Activated naive CD4-positive, alpha-beta T cell treated with anti-CD3 and anti-CD28 coated beads, Interleukin-2, amount 50 U/mL, for 72 hours (primary cell): ENCODE measurements at regions not wholly inside any gene's neighbourhood (a gene's known extent, or its start where the extent isn't known, plus 50 kb on each side); places are given as distances from the start of the nearest gene placed in this dataset.

Experiments
- ATAC-seq, 2 donors: fragments of 150-1000 bp; cut with Tn5 transposase; 2 replicates each; pipeline ENCODE4 v1.10.0; 2021; ENCODE audit warnings: mild to moderate bottlenecking in 2 of 2, moderate library complexity in 2 of 2
- DNase-seq, 2 donors: peaks; one replicate each; pipeline ENCODE4 v3.0.0; 2021 to 2022; ENCODE audit warnings: low spot score in 2 of 2
- H3K27ac Mint-ChIP-seq, 2 donors: one replicate each; pipeline ENCODE4 v1.8.0; 2022; ENCODE audit warnings: mild to moderate bottlenecking in 2 of 2, mixed read lengths in 2 of 2
- H3K36me3 Mint-ChIP-seq, 2 donors: one replicate each; pipeline ENCODE4 v1.8.0; 2022; ENCODE audit warnings: mixed read lengths in 2 of 2
- H3K9me3 Mint-ChIP-seq, 2 donors: one replicate each; pipeline ENCODE4 v1.8.0; 2022; ENCODE audit warnings: mixed read lengths in 2 of 2

DNA sequence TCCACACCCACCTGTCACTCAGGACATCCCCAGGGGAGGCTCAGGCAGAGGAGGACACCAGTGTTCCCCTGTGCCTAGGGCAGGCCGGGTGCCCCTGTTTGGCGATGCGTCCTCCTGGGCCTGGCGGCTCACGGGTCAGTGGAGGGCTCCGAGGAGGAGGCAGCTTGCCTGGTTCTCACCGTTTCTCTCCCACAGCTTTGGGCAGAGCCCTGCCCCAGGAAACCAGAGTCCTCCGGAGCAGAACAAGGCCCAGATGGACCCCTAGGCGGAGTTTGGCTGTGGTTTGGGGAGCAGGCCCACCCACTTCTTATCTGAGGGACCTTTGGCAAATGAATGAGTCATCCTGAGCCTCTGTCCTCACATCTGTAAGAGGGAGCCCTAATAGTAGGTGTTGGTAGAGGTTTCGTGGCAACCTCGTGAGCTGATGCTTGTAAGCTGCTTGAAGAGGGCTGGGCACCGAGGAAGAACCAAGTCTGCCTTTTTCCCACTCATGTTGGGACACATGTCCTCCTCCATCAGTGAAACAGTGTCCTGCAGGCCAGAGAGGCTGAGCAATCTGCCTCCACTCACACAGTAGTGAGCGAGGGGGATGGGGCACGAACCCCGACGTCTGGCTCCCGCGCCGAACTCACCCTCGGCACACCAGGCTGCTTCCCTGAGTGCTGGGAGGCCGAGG lies 247.0 kb upstream of the CIBAR2 start:
- Mint-ChIP-seq H3K9me3 (no peaks in the 10 kb centered on the region), H3K36me3 (no peaks in the 10 kb centered on the region), H3K27ac (no peak overlapping the region)
- no peak for DNase-seq
- ATAC-seq = no peak

DNA sequence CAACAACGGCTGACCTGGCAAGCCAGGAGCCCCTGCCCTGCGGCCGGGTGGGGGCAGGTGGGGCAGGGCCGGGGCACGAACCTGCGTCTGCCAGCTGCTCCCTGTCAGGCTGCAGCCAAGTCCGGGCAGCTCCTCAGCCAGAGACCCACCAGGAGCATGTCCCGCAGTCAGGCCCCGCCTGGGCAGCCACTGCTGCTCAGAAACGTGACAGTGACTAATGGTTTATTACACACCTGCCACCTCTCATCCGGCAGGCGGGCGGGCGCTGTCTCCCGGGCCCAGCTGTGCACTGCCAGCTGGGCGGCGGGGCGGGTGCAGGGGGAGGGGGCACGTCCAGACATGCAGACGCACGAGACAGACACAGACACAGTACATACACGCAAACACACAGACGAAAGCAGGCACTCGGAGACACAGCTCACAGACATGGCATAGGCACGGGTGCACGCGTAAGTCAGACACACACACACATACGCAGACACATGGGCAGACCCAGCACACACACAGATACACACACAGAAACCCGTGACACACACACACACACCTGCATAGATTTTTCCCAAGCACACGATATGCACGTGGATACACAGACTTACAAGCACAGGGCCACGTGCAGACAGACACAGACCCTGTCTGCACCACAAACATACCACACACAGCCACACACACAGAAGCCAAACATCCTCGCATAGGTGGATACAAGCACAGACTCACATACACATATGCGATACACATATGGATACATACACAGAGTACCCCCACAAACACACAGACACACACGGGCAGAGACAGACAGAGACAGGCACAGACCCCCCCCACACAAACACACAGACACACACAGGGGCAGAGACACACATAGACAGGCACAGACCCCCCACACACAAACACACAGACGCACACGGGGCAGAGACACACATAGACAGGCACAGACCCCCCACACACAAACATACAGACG lies 248.3 kb upstream of the CIBAR2 start:
- no peaks in the 10 kb centered on the region for H3K36me3 Mint-ChIP-seq
- no peaks in the 10 kb centered on the region for H3K9me3 Mint-ChIP-seq
- no peak for DNase-seq
- ATAC-seq = peak; percentile 26 to 72
- H3K27ac Mint-ChIP-seq = no peak overlapping the region

DNA sequence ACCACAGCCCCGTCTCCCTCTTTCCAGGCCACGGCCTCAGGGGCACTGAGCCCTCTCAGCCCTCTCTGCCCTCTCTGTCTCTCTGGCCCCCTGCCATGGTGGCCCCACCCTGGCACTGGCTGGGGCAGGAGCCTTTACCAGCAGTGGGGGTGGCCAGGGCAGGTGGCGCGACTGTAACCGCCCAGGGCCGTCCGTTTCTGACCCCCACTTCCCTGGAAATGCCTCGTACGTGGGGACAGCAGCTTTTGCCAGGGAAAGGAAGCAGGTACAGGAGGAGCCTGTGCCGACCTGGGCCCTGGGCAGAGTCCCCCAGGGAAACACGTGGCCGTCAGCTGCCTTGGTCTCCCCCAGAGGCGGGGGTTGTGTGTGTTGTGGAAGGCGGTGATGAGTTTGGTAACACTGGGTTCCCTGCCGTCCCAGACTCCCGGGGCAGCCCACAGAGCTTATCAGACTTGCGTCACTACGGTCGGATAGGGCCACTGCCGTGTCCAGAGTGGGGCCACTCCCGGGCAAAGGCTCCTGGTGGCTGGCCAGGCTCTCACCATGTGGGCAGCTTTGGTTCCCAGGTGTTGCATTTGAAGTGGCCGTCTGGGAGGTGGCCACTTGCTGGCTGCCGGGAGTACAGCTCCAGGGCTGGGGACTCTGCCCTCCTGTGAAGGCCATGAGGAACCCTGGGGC lies 249.3 kb upstream of the CIBAR2 start:
- DNase-seq (no peak), ATAC-seq (no peak)
- H3K36me3 Mint-ChIP-seq = no peaks in the 10 kb centered on the region
- no peak overlapping the region for H3K27ac Mint-ChIP-seq
- no peaks in the 10 kb centered on the region for H3K9me3 Mint-ChIP-seq

DNA sequence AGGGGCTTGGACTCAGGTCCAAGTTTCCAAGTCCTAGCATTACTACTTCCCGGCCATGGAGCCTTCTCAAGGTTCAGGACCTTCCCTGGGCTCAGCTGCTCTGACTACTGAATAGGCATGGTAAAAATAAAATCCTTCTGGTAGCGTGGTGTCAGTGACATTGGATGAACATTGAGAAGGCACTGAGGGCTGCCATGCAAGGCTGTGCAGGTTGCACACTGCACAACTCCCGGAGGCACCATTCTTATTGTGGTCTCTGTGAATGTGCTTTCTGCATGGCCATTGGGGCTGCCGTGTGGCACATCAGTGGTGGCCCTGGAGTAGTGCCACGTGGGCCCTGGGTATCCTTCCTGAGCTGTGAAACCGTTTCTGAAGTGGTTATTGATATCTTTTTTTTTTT lies 250.2 kb upstream of the CIBAR2 start:
- Mint-ChIP-seq H3K36me3 (no peaks in the 10 kb centered on the region), H3K9me3 (no peaks in the 10 kb centered on the region), H3K27ac (no peak overlapping the region)
- DNase-seq (no peak), ATAC-seq (no peak)

DNA sequence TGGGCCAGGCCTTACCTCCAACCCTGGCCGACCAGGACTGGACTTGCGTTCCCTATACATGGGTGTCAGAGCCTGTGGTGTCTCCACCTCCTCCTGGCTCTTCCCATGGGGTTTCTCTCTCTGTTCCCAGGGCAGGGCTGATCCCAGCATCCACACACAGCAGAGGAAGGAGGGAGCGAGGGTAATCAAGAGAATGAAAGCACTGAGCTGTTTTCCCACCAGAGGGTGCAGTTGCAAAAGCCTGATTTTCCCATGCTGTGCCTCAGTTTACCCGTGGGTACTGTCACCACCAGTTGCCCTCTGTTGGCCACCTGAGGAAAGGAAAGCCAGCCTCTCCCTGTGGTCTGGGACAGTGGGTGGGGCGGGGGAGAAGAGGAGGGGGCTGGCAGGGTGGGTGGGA lies 249.7 kb upstream of the GSE1 start:
- ATAC-seq (no peak), DNase-seq (no peak)
- H3K27ac Mint-ChIP-seq = no peak overlapping the region
- H3K36me3 Mint-ChIP-seq = no peaks in the 10 kb centered on the region
- no peaks in the 10 kb centered on the region for H3K9me3 Mint-ChIP-seq

DNA sequence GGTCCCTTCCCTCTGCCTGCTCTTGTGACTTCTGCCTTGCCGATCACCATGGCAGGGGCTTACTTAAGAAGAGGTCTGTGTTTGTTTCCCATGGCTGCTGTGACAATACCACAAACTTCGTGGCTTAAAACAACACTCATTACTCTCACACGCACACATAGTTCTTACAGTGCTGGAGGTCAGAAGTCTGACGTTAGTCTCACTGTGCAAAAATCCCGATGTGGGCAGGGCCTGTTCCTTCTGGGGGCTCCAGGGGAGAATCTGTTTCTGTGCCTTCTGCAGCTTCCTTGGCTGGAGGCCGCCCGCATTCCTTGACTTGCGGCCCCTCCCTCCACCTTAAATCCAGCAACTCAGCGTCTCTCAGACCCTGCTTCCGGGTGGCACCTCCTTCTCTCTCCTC lies 249.2 kb upstream of the GSE1 start:
- DNase-seq = no peak
- no peak for ATAC-seq
- no peaks in the 10 kb centered on the region for H3K9me3 Mint-ChIP-seq
- no peak overlapping the region for H3K27ac Mint-ChIP-seq
- H3K36me3 Mint-ChIP-seq = no peaks in the 10 kb centered on the region

DNA sequence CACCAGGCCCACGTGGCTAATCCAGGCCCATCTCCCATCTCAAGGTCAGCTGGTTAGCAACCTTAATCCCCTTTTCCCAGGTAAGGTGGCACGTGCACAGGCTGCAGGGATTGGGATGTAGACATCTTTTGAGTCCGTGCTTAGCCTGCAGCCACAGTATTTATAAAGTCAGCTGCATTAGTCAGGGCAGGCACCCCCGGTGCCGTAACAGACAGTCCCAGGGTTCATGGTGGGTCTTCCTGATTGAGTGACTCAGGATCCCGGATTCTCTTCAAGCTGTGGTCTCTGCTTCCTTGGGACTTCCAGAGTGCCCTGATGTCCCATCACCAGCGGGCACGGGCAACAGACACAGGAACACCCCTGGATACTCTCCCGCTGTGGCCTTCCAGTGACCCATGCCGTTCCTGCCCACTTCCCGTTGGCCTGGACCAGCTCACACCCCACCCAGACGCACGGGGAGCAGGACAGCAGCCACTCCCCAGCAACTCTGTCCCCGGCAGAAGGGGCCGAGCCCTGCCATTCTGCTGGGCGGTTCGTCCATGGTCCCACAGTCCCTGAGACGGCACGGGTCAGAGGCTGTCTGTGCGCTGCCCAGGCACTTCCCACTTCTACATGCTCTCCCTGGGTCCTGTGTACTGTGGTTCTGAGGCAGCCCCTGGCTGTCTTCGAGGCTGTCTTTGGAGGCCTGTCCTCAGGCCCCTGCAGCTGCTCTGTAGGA lies 248.6 kb upstream of the GSE1 start:
- Mint-ChIP-seq H3K9me3 (no peaks in the 10 kb centered on the region), H3K36me3 (no peaks in the 10 kb centered on the region), H3K27ac (no peak overlapping the region)
- ATAC-seq = no peak
- DNase-seq = no peak

DNA sequence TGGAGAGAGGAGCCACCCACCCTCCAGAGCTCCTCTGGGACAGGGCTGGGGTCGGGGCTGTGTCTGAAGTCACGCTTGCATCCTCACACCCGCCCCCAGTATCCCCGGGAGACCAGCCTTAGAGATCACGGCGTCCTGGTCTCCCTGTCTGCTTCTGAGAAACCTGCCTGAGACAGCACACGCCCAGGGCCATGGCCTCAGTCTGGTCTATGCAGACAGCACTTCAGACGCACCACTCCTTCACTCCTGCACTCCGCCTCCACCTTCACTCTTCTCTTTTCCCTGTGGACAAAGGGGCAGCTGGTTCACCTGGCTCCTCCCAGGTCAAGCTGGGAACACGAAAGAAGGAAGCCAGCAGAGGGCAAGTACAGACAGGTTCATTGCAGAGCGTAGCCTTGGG lies 248.0 kb upstream of the GSE1 start:
- Mint-ChIP-seq H3K27ac (no peak overlapping the region), H3K36me3 (no peaks in the 10 kb centered on the region), H3K9me3 (no peaks in the 10 kb centered on the region)
- no peak for ATAC-seq
- DNase-seq = no peak

DNA sequence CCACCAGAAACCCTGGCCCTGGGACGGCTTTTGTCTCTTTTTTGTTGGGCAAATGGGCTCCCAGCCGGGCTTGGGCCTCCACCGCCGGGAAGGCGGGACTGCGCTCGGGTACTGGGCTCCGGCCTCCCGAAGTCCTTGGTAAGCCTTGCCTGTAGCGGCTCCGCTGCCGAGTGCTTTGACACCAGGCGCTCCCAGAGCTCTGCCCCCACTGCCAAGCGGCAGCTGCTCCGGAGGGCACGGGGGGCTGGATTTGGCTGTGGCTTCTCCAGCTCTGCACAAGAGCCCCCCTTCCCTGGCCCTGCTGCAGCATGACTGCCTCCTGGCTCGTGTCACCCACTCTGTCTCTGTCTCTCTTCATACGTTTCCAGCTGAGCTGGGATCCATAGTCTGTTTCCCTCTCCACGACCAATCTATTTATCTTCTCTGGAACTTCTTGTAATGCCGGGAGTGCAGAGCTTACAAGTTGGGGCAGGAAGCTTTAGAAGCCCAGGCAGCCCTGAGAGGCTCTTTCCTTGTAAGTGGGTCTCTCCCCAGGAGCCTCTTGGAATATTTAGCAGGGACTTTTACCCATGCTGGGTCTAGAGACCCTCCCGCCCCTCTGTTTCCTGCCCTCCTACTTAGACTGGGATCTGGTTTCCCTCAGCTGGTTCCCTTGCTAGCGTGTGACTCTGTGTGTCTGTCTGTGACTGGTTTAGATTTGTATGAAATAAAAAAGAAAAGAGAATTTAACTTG lies 246.9 kb upstream of the GSE1 start:
- DNase-seq (no peak), ATAC-seq (no peak)
- Mint-ChIP-seq H3K9me3 (no peaks in the 10 kb centered on the region), H3K27ac (no peak overlapping the region), H3K36me3 (no peaks in the 10 kb centered on the region)

DNA sequence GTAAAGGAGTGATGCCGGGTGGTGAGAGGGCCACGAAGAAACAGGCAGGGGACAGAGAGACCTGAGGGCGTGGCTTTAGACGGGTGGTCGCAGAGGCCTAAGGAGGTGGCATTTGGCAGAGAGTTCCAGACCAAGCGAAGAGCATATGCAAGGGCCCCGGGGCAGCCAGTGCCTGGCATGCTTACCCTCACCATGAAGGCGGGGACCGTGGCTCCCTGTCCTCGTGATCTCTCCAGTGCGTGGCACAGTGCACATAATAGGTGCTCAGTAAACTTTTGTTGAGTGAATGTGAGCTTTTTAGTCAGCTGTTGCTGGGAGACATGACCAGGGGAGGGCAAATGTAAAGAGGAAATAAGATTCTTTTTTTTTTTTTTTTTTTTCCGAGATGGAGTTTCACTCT lies 245.6 kb upstream of the GSE1 start:
- H3K27ac Mint-ChIP-seq = no peak overlapping the region
- no peak for DNase-seq
- H3K9me3 Mint-ChIP-seq = no peaks in the 10 kb centered on the region
- no peaks in the 10 kb centered on the region for H3K36me3 Mint-ChIP-seq
- no peak for ATAC-seq

DNA sequence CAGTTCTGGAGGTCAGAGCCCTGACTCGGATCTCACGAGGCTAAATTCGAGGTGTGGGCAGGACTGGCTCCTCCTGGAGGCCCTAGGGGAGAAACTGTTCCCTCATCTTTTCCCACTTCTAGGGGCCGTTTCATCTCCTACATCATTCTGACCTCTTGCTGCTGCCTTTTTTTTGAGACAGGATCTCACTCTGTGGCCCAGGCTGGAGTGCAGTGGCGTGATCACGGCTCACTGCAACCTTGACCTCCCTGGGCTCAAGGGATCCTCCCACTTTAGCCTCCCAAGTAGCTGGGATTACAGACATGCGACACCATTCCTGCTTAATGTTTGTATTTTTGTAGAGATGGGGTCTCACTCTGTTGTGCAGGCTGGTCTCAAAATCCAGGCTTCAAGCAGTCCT lies 244.1 kb upstream of the GSE1 start:
- Mint-ChIP-seq H3K36me3 (no peaks in the 10 kb centered on the region), H3K9me3 (no peaks in the 10 kb centered on the region), H3K27ac (no peak overlapping the region)
- DNase-seq (no peak), ATAC-seq (no peak)

DNA sequence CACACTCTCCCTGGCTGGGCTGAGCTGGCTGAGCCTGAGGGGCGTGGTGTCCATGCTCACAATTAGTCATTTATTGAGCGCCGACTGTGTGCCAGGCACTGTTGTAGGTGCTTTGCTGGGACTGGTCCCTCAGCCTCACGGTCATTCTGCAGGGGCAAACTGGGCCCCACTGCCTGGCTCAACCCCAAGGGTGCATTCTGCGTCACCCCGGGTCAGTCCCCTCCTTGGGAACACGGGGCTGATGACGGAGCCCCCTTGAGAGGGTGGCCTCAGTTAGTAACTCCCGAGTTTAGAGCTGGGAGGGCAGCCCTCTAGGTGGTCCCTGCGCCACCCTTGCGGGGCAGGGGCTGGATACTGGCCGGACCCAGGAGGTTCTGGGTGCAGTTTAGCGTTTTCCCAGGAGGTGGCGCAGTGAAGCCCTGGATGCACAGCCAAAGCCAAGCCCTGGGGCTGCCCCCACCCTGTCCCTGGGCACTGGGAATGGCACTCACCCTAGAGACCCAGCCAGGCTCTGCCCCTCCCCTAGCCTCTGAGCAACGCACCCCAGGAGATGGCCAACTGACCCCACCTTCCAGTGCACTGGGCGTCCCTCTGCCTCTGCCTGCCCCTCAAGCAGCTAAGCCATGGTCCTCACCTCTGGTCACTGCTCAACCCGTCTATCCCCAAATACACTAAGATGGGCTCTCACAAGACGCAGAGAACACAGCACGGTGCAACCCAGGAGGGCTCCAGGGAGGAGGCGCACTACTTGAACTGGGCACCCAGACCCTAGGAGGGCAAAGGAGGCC lies 243.2 kb upstream of the GSE1 start:
- peak; percentile 35 to 69 for ATAC-seq
- Mint-ChIP-seq H3K9me3 (no peaks in the 10 kb centered on the region), H3K36me3 (no peaks in the 10 kb centered on the region), H3K27ac (no peak overlapping the region)
- peak in 1 of 2 donors; percentile 73 for DNase-seq

DNA sequence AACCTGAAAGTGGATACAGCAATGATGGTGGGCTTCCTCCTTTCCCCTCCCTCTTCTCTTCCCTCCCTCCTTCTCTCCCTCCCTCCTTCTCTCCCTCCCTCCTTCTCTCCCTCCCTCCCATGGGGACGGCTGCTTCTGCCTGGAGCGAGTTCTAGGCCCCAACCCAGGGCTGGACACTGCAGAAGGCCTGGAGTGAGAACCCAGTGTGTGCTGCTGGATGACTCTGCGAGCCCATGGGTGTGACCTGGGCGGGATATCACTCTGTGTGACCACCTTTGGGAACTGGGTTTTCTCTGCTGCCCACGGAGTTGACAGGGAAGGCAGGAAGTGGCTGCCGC lies 242.6 kb upstream of the GSE1 start:
- Mint-ChIP-seq H3K9me3 (no peaks in the 10 kb centered on the region), H3K27ac (no peak overlapping the region), H3K36me3 (no peaks in the 10 kb centered on the region)
- no peak for ATAC-seq
- DNase-seq = no peak

DNA sequence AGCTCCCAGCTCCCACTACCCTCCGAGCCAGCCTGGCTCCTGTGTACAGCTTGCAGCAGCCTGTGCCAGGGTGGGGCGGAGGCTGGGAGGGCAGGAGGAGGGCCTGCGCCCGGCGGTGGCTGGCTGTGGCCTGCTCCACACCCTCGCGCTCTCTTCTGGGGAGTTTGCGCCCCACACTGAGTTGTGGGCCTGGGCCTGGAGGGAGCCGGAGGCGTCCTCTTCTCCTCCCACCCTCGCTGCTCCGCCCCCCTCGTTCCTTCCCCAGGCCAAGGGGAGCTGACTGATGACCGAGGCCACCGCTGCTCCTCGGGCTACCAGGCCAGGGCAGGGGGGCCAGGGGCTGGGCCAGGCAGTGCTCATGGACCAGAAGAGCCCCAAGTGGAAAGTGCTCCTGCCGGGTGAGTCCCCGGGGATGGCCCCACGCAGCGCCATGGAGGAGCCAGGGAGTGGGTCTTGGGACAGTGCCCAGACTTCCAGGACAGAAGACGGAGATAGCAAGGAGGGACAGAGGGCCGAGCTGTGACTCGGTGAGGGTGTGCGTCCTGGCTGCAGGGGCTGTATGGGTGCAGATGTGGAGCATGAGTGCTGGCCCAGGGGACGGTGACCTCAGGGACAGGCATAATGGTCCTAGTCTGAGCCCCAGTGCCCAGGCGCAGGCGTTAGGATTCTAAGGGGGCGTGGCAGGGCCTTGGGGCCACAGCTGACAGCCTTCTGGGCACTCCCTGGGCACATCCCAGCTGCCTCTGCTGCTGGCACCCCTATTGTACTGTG lies 242.1 kb upstream of the GSE1 start:
- no peak overlapping the region for H3K27ac Mint-ChIP-seq
- no peaks in the 10 kb centered on the region for H3K9me3 Mint-ChIP-seq
- no peaks in the 10 kb centered on the region for H3K36me3 Mint-ChIP-seq
- DNase-seq (no peak), ATAC-seq (no peak)

DNA sequence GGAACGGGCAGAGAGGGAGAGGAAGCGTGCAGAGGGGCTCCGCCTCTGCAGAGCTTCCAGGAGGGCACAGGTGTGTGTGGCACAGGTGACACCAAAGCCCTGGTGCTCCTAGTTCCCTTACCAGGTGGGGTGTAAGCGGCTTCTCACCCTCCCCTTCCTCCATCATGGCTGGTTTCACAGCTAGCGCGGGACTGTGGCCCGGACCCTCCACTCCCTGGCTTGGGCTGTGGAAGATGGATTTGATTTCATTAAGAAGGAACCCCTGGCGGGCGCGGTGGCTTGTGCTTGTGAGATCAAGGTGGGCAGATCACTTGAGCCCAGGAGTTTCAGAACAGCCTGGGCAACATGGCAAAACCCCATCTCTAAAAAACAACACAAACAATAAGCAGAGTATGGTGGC lies 241.2 kb upstream of the GSE1 start:
- H3K27ac Mint-ChIP-seq = no peak overlapping the region
- ATAC-seq = no peak

More for the DNA sequence above, 241.2 kb upstream of the GSE1 start:
- Mint-ChIP-seq H3K9me3 (no peaks in the 10 kb centered on the region), H3K36me3 (no peaks in the 10 kb centered on the region)
- DNase-seq = no peak
